ENCODE measurements at regions not wholly inside any gene's neighbourhood (a gene's known extent, or its start where the extent isn't known, plus 50 kb on each side); places are given as distances from the start of the nearest gene placed in this dataset.
"Not testable (repeated sequence)": the region's sequence is repeated elsewhere in the genome, so short reads cannot be mapped to it uniquely, and the experiment has no call there.

GRCh38 chr4:33825685-33826084 lies 2418.6 kb downstream of the ARAP2 start:
- H3K4me1 ChIP-seq (ENCODE audit: control insufficient read depth, insufficient read depth, low read depth, low read length) = no peaks in the 10 kb centered on the region
- H2BK5ac ChIP-seq (ENCODE audit: low read depth, low read length, poor library complexity, severe bottlenecking) = no peak overlapping the region
- no peak overlapping the region for H3K4ac ChIP-seq (ENCODE audit: low read depth in 1 of 2, low read length in 2 of 2)
- H3K4me2 ChIP-seq (ENCODE audit: low read length, poor library complexity, severe bottlenecking) = no peak overlapping the region
- no peak overlapping the region for H2BK15ac ChIP-seq (ENCODE audit: low read depth, poor library complexity, severe bottlenecking)
- no peak overlapping the region for H3K4me3 ChIP-seq (ENCODE audit: insufficient read depth in 1 of 2, low read depth in 1 of 2, low read length in 2 of 2)
- no peak overlapping the region for H2AK5ac ChIP-seq (ENCODE audit: low read length, severe bottlenecking)
- H3K18ac ChIP-seq (ENCODE audit: low read depth in 1 of 2, low read length in 2 of 2) = no peak overlapping the region
- H3K9ac ChIP-seq (ENCODE audit: low read length) = no peak overlapping the region
- no peaks in the 10 kb centered on the region for H3K36me3 ChIP-seq (ENCODE audit: control insufficient read depth in 1 of 2, insufficient read depth in 2 of 2, low read depth in 1 of 2, low read length in 2 of 2)
- DNase-seq = no peak
- H3K79me1 ChIP-seq (replicated peaks; ENCODE audit: low read length, poor library complexity, severe bottlenecking) = no peaks in the 10 kb centered on the region
- no peak overlapping the region for H2BK12ac ChIP-seq (ENCODE audit: low read length in 2 of 2)
- H4K8ac ChIP-seq (ENCODE audit: low read length) = no peak overlapping the region
- no peak overlapping the region for H2BK120ac ChIP-seq (ENCODE audit: low read depth, low read length)
- no peaks in the 10 kb centered on the region for H3K27me3 ChIP-seq (ENCODE audit: control insufficient read depth in 1 of 2, insufficient read depth in 1 of 2, low read length in 2 of 2)
- no peak overlapping the region for H3K23ac ChIP-seq (ENCODE audit: low read length in 2 of 2)
- H2AFZ ChIP-seq (ENCODE audit: low read depth, low read length) = no peak overlapping the region
- H4K91ac ChIP-seq (ENCODE audit: low read length) = no peak overlapping the region
- H3K27ac ChIP-seq (ENCODE audit: low read length, poor library complexity, severe bottlenecking) = no peak overlapping the region
- no peaks in the 10 kb centered on the region for H3K9me3 ChIP-seq (ENCODE audit: control insufficient read depth, low read length)
- no peak overlapping the region for H3K14ac ChIP-seq (ENCODE audit: low read length in 2 of 2)

DNA sequence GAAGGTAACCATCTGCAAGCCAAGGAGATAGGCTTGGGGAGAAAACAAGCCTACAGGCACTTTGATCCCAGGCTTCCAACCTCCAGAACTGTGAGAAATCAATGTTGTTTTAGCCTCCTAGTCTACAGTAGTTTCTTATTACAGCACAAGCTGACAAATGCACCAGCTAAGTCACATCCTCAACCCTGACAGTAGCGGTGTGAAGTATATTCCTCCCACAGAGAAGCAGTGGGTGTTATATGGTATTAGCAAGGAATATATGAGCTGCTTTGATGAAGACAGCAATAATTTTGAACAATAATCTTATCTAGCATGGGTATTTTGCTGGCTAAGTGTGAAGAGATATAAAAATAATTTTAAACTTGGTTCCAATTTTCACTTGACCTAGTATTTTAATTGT lies 2415.0 kb downstream of the ARAP2 start:
- H3K9me3 ChIP-seq (ENCODE audit: control insufficient read depth, low read length); H2BK12ac ChIP-seq (ENCODE audit: low read length in 2 of 2); H3K27ac ChIP-seq (ENCODE audit: low read length, poor library complexity, severe bottlenecking); H3K9ac ChIP-seq (ENCODE audit: low read length); H2BK5ac ChIP-seq (ENCODE audit: low read depth, low read length, poor library complexity, severe bottlenecking); H3K4me1 ChIP-seq (ENCODE audit: control insufficient read depth, insufficient read depth, low read depth, low read length); H3K4me3 ChIP-seq (ENCODE audit: insufficient read depth in 1 of 2, low read depth in 1 of 2, low read length in 2 of 2); H3K36me3 ChIP-seq (ENCODE audit: control insufficient read depth in 1 of 2, insufficient read depth in 2 of 2, low read depth in 1 of 2, low read length in 2 of 2); H3K14ac ChIP-seq (ENCODE audit: low read length in 2 of 2); H2AFZ ChIP-seq (ENCODE audit: low read depth, low read length); H2BK15ac ChIP-seq (ENCODE audit: low read depth, poor library complexity, severe bottlenecking); H3K4ac ChIP-seq (ENCODE audit: low read depth in 1 of 2, low read length in 2 of 2); H4K91ac ChIP-seq (ENCODE audit: low read length); H3K79me1 ChIP-seq (replicated peaks; ENCODE audit: low read length, poor library complexity, severe bottlenecking); H2BK120ac ChIP-seq (ENCODE audit: low read depth, low read length); H3K4me2 ChIP-seq (ENCODE audit: low read length, poor library complexity, severe bottlenecking); H3K23ac ChIP-seq (ENCODE audit: low read length in 2 of 2); H3K18ac ChIP-seq (ENCODE audit: low read depth in 1 of 2, low read length in 2 of 2); DNase-seq; H3K27me3 ChIP-seq (ENCODE audit: control insufficient read depth in 1 of 2, insufficient read depth in 1 of 2, low read length in 2 of 2); H4K8ac ChIP-seq (ENCODE audit: low read length); H2AK5ac ChIP-seq (ENCODE audit: low read length, severe bottlenecking): not testable (repeated sequence)
- WGBS = 100% methylated on average over 1 of the region's 1 CpG

- Histone ChIP-seq H3K4me3 (ENCODE audit: insufficient read depth in 1 of 2, low read depth in 1 of 2, low read length in 2 of 2) (no peak overlapping the region), H4K91ac (ENCODE audit: low read length) (no peak overlapping the region), H3K14ac (ENCODE audit: low read length in 2 of 2) (no peak overlapping the region), H3K23ac (ENCODE audit: low read length in 2 of 2) (no peak overlapping the region), H3K18ac (ENCODE audit: low read depth in 1 of 2, low read length in 2 of 2) (no peak overlapping the region), H2AK5ac (ENCODE audit: low read length, severe bottlenecking) (no peak overlapping the region), H3K27me3 (ENCODE audit: control insufficient read depth in 1 of 2, insufficient read depth in 1 of 2, low read length in 2 of 2) (no peaks in the 10 kb centered on the region), H3K4ac (ENCODE audit: low read depth in 1 of 2, low read length in 2 of 2) (no peak overlapping the region), H2BK5ac (ENCODE audit: low read depth, low read length, poor library complexity, severe bottlenecking) (no peak overlapping the region), H2BK15ac (ENCODE audit: low read depth, poor library complexity, severe bottlenecking) (no peak overlapping the region), H4K8ac (ENCODE audit: low read length) (no peak overlapping the region), H3K36me3 (ENCODE audit: control insufficient read depth in 1 of 2, insufficient read depth in 2 of 2, low read depth in 1 of 2, low read length in 2 of 2) (no peaks in the 10 kb centered on the region), H2BK120ac (ENCODE audit: low read depth, low read length) (no peak overlapping the region), H2BK12ac (ENCODE audit: low read length in 2 of 2) (no peak overlapping the region), H2AFZ (ENCODE audit: low read depth, low read length) (no peak overlapping the region), H3K79me1 (replicated peaks; ENCODE audit: low read length, poor library complexity, severe bottlenecking) (no peaks in the 10 kb centered on the region), H3K27ac (ENCODE audit: low read length, poor library complexity, severe bottlenecking) (no peak overlapping the region), H3K9ac (ENCODE audit: low read length) (no peak overlapping the region), H3K4me1 (ENCODE audit: control insufficient read depth, insufficient read depth, low read depth, low read length) (no peaks in the 10 kb centered on the region), H3K9me3 (ENCODE audit: control insufficient read depth, low read length) (no peaks in the 10 kb centered on the region), H3K4me2 (ENCODE audit: low read length, poor library complexity, severe bottlenecking) (no peak overlapping the region)
- DNase-seq = peak; percentile 53
- WGBS = 62% methylated on average over 2 of the region's 3 CpGs
Observed at GRCh38 chr4:33831442-33832066, 2412.8 kb downstream of the ARAP2 start.

DNA sequence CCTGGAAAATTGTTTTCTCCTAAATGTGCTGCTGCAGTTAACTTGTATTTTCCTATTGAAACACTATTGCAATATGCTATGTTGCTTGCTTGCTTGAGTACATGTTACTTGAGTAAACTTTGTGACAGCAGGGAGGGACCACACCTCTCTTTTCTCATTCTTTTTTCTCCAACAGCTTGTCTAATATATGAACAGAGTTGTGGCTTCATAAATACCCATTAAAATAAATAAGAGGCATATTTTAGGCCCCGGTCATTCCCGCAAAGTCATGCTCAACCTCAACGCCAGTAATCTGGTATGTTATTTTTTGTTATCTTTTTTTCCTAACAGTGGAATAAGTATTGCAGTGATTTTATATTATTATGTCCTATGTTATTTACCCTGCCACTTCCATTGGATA lies 2408.6 kb downstream of the ARAP2 start:
- not testable (repeated sequence) for H3K4ac ChIP-seq (ENCODE audit: low read depth in 1 of 2, low read length in 2 of 2); H2BK5ac ChIP-seq (ENCODE audit: low read depth, low read length, poor library complexity, severe bottlenecking); H2BK12ac ChIP-seq (ENCODE audit: low read length in 2 of 2); H3K4me1 ChIP-seq (ENCODE audit: control insufficient read depth, insufficient read depth, low read depth, low read length); H3K4me3 ChIP-seq (ENCODE audit: insufficient read depth in 1 of 2, low read depth in 1 of 2, low read length in 2 of 2); H3K23ac ChIP-seq (ENCODE audit: low read length in 2 of 2); H2AFZ ChIP-seq (ENCODE audit: low read depth, low read length); H3K9ac ChIP-seq (ENCODE audit: low read length); H2BK15ac ChIP-seq (ENCODE audit: low read depth, poor library complexity, severe bottlenecking); H2BK120ac ChIP-seq (ENCODE audit: low read depth, low read length); H4K91ac ChIP-seq (ENCODE audit: low read length); H2AK5ac ChIP-seq (ENCODE audit: low read length, severe bottlenecking); H4K8ac ChIP-seq (ENCODE audit: low read length); H3K9me3 ChIP-seq (ENCODE audit: control insufficient read depth, low read length); H3K27me3 ChIP-seq (ENCODE audit: control insufficient read depth in 1 of 2, insufficient read depth in 1 of 2, low read length in 2 of 2); H3K18ac ChIP-seq (ENCODE audit: low read depth in 1 of 2, low read length in 2 of 2); H3K4me2 ChIP-seq (ENCODE audit: low read length, poor library complexity, severe bottlenecking); H3K14ac ChIP-seq (ENCODE audit: low read length in 2 of 2); H3K36me3 ChIP-seq (ENCODE audit: control insufficient read depth in 1 of 2, insufficient read depth in 2 of 2, low read depth in 1 of 2, low read length in 2 of 2); H3K79me1 ChIP-seq (replicated peaks; ENCODE audit: low read length, poor library complexity, severe bottlenecking)
- WGBS = no CpG with 5 or more reads among the region's 3 CpGs
- peak; percentile 28 for DNase-seq
- H3K27ac ChIP-seq (ENCODE audit: low read length, poor library complexity, severe bottlenecking) = peak overlapping the region; percentile 74
